Gastrocnemius medialis (tissue), 4 donors: ENCODE measurements at regions not wholly inside any gene's neighbourhood (a gene's known extent, or its start where the extent isn't known, plus 50 kb on each side); places are given as distances from the start of the nearest gene placed in this dataset.

Experiments
- POLR2A ChIP-seq, 2 donors: fragments of 450-650 bp; IDR thresholded peaks; one replicate each; pipeline ENCODE4 v1.6.1; 2017; ENCODE audit warnings: antibody characterized with exemption in 2 of 2, mild to moderate bottlenecking in 2 of 2, moderate library complexity in 2 of 2
- TF ChIP-seq, protein P1 (sequence below), 5 experiments: fragments of 450-650 bp in 3 of 5; fragments of 200-600 bp in 2 of 5; sonication (generic) in 2 of 5; IDR thresholded peaks in 4 of 5; conservative IDR thresholded peaks in 1 of 5; 1 replicate in 4 of 5; 2 replicates in 1 of 5; pipeline ENCODE4 v1.5.1; 2016 to 2019; ENCODE audit warnings: antibody characterized with exemption in 5 of 5, mild to moderate bottlenecking in 3 of 5, moderate library complexity in 3 of 5

DNA sequence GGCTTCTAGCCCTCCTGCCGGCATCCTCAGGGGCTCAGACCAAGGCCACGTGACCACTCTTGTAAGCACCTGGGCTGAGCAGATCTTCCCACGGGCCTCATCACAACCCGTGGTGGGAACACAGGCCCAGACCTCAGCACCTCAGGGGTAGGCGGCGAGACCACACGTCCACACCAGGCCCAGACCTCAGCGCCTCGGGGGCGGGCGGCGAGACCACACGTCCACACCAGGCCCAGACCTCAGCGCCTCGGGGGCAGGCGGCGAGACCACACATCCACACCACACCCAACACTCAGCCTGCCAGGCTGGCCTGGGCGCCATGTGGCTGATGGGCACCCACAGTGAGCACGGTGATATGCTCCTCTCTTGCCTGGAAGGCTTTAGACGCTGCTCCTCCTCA lies 334.4 kb upstream of the SALL3 start:
- TF ChIP-seq, protein P1, sequence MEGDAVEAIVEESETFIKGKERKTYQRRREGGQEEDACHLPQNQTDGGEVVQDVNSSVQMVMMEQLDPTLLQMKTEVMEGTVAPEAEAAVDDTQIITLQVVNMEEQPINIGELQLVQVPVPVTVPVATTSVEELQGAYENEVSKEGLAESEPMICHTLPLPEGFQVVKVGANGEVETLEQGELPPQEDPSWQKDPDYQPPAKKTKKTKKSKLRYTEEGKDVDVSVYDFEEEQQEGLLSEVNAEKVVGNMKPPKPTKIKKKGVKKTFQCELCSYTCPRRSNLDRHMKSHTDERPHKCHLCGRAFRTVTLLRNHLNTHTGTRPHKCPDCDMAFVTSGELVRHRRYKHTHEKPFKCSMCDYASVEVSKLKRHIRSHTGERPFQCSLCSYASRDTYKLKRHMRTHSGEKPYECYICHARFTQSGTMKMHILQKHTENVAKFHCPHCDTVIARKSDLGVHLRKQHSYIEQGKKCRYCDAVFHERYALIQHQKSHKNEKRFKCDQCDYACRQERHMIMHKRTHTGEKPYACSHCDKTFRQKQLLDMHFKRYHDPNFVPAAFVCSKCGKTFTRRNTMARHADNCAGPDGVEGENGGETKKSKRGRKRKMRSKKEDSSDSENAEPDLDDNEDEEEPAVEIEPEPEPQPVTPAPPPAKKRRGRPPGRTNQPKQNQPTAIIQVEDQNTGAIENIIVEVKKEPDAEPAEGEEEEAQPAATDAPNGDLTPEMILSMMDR (IDR thresholded peaks at IDR 0.05 in 4 of 5, conservative IDR thresholded peaks at IDR 0.05 in 1 of 5) = no peak
- TF ChIP-seq POLR2A (IDR thresholded peaks at IDR 0.05) = no peak
